RPMI7951 (cell line): ENCODE measurements at regions not wholly inside any gene's neighbourhood (a gene's known extent, or its start where the extent isn't known, plus 50 kb on each side); places are given as distances from the start of the nearest gene placed in this dataset.
"Not testable (repeated sequence)": the region's sequence is repeated elsewhere in the genome, so short reads cannot be mapped to it uniquely, and the experiment has no call there.

ENCODE experiments used
- DNase-seq: peaks from one replicate; pipeline ENCODE4 v3.0.0-alpha.2; 2012; ENCODE audit warnings: low read depth

- DNase-seq = no peak
Observed at GRCh38 chr12:38159591-38160317, 156.8 kb upstream of the ALG10B start.

- no peak for DNase-seq
Observed at GRCh38 chr12:38160318-38161122, 156.1 kb upstream of the ALG10B start.

- DNase-seq = no peak
Observed at GRCh38 chr12:38161123-38162000, 155.2 kb upstream of the ALG10B start.

- no peak for DNase-seq
Observed at GRCh38 chr12:38162013-38162412, 154.6 kb upstream of the ALG10B start.

GRCh38 chr12:38162708-38163441 lies 153.7 kb upstream of the ALG10B start:
- no peak for DNase-seq

GRCh38 chr12:38163442-38163801 lies 153.2 kb upstream of the ALG10B start:
- DNase-seq = no peak

GRCh38 chr12:38166225-38166624 lies 150.3 kb upstream of the ALG10B start:
- no peak for DNase-seq

- no peak for DNase-seq
Observed at GRCh38 chr12:38175538-38175937, 141.0 kb upstream of the ALG10B start.

GRCh38 chr12:38183617-38184016 lies 133.0 kb upstream of the ALG10B start:
- DNase-seq = peak; percentile 67

GRCh38 chr12:38197286-38197685 lies 119.3 kb upstream of the ALG10B start:
- not testable (repeated sequence) for DNase-seq

- DNase-seq = no peak
Observed at GRCh38 chr12:38201461-38202276, 114.9 kb upstream of the ALG10B start.

GRCh38 chr12:38204831-38205230 lies 111.7 kb upstream of the ALG10B start:
- DNase-seq = no peak

GRCh38 chr12:38222011-38222410 lies 94.6 kb upstream of the ALG10B start:
- DNase-seq = no peak

- peak; percentile 55 for DNase-seq
Observed at GRCh38 chr12:38238328-38238727, 78.2 kb upstream of the ALG10B start.

GRCh38 chr12:38253778-38254177 lies 62.8 kb upstream of the ALG10B start:
- DNase-seq = no peak

GRCh38 chr12:38258411-38258810 lies 58.2 kb upstream of the ALG10B start:
- DNase-seq = no peak
